Activated naive CD8-positive, alpha-beta T cell (primary cell): ENCODE measurements at regions not wholly inside any gene's neighbourhood (a gene's known extent, or its start where the extent isn't known, plus 50 kb on each side); places are given as distances from the start of the nearest gene placed in this dataset.

ENCODE experiments used
- H3K27ac Mint-ChIP-seq: one replicate; pipeline ENCODE4 v1.8.0; 2021; ENCODE audit warnings: mixed read lengths
- H3K27me3 Mint-ChIP-seq: one replicate; pipeline ENCODE4 v1.8.0; 2021; ENCODE audit warnings: mixed read lengths
- H3K36me3 Mint-ChIP-seq: one replicate; pipeline ENCODE4 v1.8.0; 2021; ENCODE audit warnings: mixed read lengths
- H3K4me1 Mint-ChIP-seq: one replicate; pipeline ENCODE4 v1.8.0; 2021; ENCODE audit warnings: low read depth, mixed read lengths
- H3K4me3 Mint-ChIP-seq: one replicate; pipeline ENCODE4 v1.8.0; 2021; ENCODE audit warnings: mild to moderate bottlenecking, mixed read lengths
- H3K9me3 Mint-ChIP-seq: one replicate; pipeline ENCODE4 v1.8.0; 2021; ENCODE audit warnings: low read depth, mixed read lengths

DNA sequence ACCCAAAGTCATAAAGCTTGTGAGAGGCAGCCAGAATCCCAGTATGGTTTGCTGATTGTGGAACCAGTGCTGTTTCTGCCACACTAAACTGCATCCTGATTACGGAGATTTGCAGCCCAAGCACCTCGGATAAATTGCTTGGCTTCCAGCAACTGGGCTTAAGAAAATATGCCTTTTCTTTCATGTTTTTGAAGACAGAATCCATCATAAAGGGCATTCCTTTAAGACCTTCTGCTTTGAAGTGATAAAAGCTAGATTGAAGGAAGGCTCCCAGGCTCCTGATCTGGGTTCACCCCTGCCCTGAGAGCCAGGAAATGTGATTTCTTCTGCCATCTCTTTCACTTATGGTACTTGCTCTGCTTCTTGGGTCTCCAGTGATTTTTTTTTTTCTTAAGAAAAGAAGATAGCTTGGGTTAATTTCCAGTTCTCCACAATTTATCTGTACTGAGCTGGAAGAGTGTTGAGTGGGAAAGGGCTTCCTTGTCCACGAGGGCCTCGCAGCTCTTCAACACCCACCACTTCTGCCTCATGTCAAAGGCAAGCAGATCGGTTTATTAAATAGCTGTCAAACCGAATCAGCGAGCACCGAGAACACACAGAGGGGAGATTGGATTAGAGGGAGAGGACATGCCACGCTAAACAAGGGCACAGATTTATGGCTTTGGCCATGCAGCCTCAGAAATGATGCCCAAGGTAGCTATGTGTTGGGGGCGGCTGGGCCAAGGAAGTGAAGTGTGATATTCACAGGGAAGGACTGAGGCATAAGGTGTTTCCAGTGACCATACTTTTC is 94.9 kb upstream of the TBX20 start:
- Mint-ChIP-seq H3K36me3 (no peaks in the 10 kb centered on the region), H3K4me3 (no peak overlapping the region), H3K9me3 (no peaks in the 10 kb centered on the region), H3K27ac (no peak overlapping the region), H3K27me3 (peaks cover 9% of the 10 kb centered on the region), H3K4me1 (no peaks in the 10 kb centered on the region)

DNA sequence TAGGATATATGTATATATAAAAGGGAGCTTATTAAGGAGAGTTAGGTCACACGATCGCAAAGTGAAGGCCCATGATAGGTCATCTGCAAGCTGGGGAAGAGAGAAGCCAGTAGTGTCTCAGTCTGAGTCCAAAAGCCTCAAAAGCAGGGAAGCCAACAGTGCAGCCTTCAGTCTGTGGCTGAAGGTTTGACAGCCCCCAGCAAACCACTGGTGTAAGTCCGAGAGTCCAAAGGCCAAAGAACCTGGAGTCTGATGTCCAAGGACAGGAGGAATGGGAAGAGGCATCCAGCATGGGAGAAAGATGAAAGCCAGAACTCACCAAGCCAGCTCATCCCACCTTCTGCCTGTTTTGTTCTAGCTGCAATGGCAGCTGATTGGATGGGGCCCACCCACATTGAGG is 88.9 kb upstream of the TBX20 start:
- Mint-ChIP-seq H3K9me3 (no peaks in the 10 kb centered on the region), H3K36me3 (no peaks in the 10 kb centered on the region), H3K27me3 (peaks cover 6% of the 10 kb centered on the region), H3K4me1 (no peaks in the 10 kb centered on the region), H3K4me3 (no peak overlapping the region), H3K27ac (no peak overlapping the region)

DNA sequence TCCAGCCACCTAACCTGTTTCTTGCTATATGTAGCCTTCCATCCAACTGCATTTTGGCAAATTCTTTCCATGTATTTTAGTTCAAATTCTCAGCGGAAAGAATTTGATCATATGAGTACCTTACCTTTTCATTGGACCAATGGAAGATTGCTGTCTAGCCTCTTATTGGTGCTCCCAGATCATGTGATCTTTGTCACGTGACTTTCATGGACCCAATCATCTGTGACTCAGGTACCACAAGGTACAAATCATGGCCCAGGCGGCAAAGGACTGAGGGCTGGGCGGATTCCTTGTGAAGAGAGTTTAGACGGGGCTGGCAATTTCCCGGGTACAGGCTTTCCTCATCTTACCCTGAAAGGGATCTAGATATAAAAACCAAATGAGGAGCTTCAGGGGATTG is 85.9 kb upstream of the TBX20 start:
- Mint-ChIP-seq H3K4me3 (no peak overlapping the region), H3K27me3 (peaks cover 10% of the 10 kb centered on the region), H3K27ac (no peak overlapping the region), H3K4me1 (no peaks in the 10 kb centered on the region), H3K9me3 (no peaks in the 10 kb centered on the region), H3K36me3 (no peaks in the 10 kb centered on the region)

DNA sequence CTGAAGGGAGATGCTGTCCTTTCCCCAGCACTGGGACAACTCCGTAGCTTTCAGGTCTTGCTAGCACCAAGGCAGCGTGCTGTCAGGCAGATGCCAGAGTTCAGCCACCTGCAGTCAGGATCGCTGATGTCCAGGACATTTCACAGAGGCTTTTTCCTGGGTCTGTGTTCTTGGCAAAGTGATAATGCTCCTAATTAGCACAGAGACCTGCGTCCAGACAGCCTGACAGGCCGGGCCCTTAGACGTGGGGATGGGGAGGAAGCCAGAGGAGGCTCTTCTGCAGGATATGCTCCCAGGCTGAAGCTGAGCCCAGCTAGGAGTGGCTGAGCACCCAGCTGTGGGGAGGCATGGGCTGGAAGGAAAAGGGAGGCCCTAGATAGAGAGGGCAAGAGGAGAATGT is 82.5 kb upstream of the TBX20 start:
- no peaks in the 10 kb centered on the region for H3K36me3 Mint-ChIP-seq
- peaks cover 10% of the 10 kb centered on the region for H3K27me3 Mint-ChIP-seq
- no peak overlapping the region for H3K27ac Mint-ChIP-seq
- H3K4me3 Mint-ChIP-seq = no peak overlapping the region
- H3K9me3 Mint-ChIP-seq = no peaks in the 10 kb centered on the region
- no peaks in the 10 kb centered on the region for H3K4me1 Mint-ChIP-seq

DNA sequence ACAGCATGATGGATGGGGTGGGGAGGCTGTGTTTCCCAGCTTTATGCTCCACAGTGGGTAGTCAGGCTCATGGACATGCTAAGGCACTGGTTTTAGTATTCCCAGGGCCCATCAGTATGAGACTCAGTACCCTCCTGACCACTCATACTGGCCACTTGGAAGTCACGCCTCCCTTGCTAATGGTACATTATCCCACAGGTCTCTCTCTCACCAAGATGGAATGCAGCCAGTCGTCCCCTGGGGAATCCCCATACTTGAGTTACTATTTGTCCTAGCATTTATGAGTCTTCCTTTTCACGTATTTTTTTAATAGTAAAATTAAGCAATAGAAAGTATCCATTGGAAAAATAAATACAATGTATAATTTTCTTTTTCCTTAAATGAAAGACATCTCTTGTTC is 80.6 kb upstream of the TBX20 start:
- no peaks in the 10 kb centered on the region for H3K9me3 Mint-ChIP-seq
- no peak overlapping the region for H3K27ac Mint-ChIP-seq
- peaks cover 14% of the 10 kb centered on the region for H3K27me3 Mint-ChIP-seq
- no peaks in the 10 kb centered on the region for H3K4me1 Mint-ChIP-seq
- H3K36me3 Mint-ChIP-seq = no peaks in the 10 kb centered on the region
- H3K4me3 Mint-ChIP-seq = no peak overlapping the region

DNA sequence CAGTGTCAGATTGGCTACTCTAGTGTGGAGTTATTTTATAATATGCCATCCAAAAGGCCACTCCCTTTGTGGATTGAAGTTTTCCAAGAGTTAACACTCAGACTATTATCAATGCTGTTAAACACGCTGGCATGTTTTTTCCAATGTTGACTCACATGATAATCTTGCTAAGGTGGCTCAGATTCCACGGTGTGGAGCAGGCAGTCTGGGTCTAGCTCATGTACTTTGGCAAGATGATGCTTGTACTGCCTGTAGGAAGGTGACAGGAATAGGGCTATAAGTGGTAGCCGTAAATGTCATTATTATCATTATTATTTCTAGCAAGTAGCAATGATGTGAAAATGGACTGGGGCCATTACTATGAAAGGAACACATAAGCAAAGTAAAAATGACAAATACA is 79.4 kb upstream of the TBX20 start:
- Mint-ChIP-seq H3K9me3 (no peaks in the 10 kb centered on the region), H3K36me3 (no peaks in the 10 kb centered on the region), H3K4me1 (no peaks in the 10 kb centered on the region), H3K4me3 (no peak overlapping the region), H3K27me3 (peaks cover 10% of the 10 kb centered on the region), H3K27ac (no peak overlapping the region)

DNA sequence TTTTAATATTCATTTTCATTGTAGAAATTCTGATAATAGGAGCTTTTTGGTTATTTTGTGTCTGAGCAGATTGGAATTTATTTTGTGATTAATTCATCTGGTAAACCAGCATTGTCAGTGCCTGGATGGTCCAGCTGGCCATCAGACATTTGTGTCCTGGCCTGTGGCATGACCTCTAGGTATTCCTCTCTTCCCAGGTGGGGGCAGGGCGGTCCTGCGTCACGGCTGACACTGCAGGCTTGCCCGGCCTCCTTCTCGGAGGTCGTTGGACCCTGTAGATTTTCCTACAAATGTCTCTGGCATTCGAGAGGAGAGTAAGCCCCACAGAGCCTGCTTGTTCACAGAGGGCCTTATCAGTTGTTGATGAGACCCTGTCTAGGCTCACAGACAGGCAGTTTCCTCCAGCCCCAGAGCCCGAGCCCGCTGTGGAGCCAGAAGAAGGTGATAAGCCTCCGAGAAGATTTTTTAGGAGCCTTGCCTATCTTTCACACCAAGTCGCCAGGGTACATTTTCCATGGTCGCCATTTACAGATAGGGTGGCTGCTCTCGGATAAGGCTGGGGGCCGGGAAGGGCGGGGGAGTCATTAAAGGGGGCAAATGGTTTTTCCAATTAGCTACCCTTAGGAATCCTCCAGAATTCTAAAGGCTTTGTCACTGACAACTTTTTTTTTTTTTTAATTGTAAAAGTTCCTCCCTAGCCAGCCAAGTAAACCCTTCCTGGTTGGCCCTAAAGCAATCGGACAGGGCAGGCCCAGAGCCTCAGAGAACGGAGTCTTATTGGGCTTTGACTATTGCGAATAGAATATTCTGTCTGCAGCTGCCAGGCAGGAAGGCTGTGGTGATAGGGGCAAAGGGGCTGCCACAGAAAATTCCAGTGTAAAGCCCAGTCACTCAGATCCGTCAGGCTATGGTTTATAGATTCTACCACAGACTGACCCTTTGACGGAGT is 78.1 kb upstream of the TBX20 start:
- H3K4me1 Mint-ChIP-seq = no peaks in the 10 kb centered on the region
- no peak overlapping the region for H3K27ac Mint-ChIP-seq

DNA sequence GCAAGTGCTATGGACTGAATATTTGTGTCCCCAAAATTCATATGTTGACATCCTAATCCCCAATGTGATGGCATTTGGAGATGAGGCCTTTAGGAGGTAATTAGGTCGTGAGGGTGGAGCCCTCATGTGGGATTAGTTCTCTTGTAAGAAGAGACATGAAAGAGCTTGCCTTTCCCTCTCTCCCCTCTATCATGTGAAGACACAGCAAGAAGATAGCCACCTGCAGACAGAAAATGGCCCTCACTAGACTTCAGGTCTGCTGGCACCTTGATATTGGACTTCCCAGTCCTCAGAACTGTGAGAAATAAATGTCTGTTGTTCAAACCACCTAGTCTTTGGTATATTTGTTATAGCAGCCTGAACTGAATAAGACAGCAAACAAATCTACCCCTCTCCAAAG is 75.1 kb upstream of the TBX20 start:
- peaks cover 6% of the 10 kb centered on the region for H3K9me3 Mint-ChIP-seq
- no peaks in the 10 kb centered on the region for H3K4me1 Mint-ChIP-seq
- no peak overlapping the region for H3K27ac Mint-ChIP-seq
- H3K4me3 Mint-ChIP-seq = no peak overlapping the region
- H3K27me3 Mint-ChIP-seq = peaks cover 10% of the 10 kb centered on the region
- H3K36me3 Mint-ChIP-seq = no peaks in the 10 kb centered on the region

More for the DNA sequence above, 78.1 kb upstream of the TBX20 start:
- Mint-ChIP-seq H3K4me3 (no peak overlapping the region), H3K9me3 (no peaks in the 10 kb centered on the region), H3K36me3 (no peaks in the 10 kb centered on the region), H3K27me3 (peaks cover 8% of the 10 kb centered on the region)

DNA sequence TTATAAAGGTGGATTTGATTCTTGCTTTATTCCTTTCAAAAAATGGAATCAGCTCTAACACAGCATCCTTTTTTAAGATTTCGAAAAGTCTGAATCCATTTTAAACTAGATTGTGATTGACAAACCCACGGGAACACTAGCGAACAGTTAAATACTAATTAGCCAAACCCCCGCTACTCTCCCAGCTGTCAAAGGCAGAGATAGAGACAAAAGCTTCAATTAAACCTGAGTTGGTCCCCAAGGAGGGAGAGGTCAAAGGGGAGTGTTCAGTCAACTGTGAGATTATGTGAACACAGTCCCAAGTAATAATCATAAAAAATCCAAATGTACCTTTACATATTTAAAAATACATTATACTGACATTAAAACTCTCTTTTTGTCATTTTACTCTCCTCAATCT is 65.7 kb upstream of the TBX20 start:
- Mint-ChIP-seq H3K27ac (no peak overlapping the region), H3K27me3 (peaks cover 13% of the 10 kb centered on the region), H3K4me1 (no peaks in the 10 kb centered on the region), H3K9me3 (peaks cover under 1% of the 10 kb centered on the region), H3K4me3 (no peak overlapping the region), H3K36me3 (no peaks in the 10 kb centered on the region)

DNA sequence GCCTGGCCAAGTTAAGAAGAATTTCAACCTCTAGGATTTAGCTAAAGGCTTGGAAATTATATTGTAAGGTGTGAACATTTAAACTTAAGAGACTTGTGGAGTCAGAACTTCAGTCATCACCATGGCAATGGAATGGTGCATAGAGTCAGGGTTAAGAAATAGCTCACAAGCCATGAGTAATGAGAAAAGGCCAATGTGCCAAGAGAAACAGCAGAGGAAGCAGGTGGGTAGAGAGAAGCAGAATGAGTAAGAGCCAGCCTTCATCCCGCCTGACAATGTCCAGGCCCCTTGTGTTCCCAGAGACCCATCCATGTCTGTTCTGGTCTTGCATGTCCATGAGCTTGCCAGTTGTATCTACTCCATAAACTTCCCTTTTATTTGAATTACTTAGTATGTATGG is 62.6 kb upstream of the TBX20 start:
- Mint-ChIP-seq H3K27me3 (peaks cover 11% of the 10 kb centered on the region), H3K27ac (no peak overlapping the region), H3K36me3 (no peaks in the 10 kb centered on the region), H3K4me3 (no peak overlapping the region), H3K4me1 (no peaks in the 10 kb centered on the region), H3K9me3 (no peaks in the 10 kb centered on the region)

DNA sequence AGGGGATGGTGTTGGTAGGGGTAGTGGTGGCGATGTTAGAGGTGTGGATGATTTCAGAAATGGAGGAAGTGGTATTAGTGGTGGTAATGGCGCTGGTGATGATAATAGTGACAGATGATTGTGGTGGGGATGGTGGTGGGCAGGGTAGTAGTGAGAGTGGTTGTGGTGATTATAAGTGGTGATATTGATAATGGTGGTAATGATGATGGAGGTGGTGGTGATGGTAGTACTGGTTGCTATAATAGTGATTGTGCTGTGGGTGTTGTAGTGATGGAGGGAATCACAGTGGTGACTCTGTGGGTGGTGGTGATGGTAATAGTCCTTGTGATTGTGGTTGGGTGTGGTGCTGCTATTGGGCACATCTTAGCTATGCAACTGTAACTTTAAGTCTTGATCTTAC is 61.6 kb upstream of the TBX20 start:
- no peaks in the 10 kb centered on the region for H3K36me3 Mint-ChIP-seq
- H3K4me1 Mint-ChIP-seq = no peaks in the 10 kb centered on the region
- H3K9me3 Mint-ChIP-seq = no peaks in the 10 kb centered on the region
- no peak overlapping the region for H3K27ac Mint-ChIP-seq
- no peak overlapping the region for H3K4me3 Mint-ChIP-seq
- H3K27me3 Mint-ChIP-seq = peaks cover 7% of the 10 kb centered on the region

DNA sequence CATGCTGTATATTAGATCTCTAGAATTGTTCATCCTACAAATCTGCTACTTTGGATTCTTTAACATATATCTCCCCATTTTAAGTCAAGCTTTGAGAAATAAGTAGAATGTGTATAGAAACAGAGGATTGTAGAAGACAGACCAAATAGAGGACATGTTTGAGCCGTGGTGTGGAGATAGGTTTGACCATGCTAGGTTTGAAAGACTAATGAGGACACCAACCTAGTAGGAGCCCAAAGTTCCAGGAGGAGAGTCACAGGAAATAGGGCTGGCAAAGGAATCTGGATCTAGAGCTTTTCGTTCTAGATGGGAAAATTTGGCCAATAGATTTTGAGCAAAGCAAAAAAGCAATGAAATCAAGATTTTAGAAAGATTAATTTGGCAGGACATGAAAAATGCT is 60.5 kb upstream of the TBX20 start:
- no peak overlapping the region for H3K4me3 Mint-ChIP-seq
- H3K27ac Mint-ChIP-seq = no peak overlapping the region
- peaks cover 8% of the 10 kb centered on the region for H3K27me3 Mint-ChIP-seq
- no peaks in the 10 kb centered on the region for H3K9me3 Mint-ChIP-seq
- no peaks in the 10 kb centered on the region for H3K4me1 Mint-ChIP-seq
- H3K36me3 Mint-ChIP-seq = no peaks in the 10 kb centered on the region

DNA sequence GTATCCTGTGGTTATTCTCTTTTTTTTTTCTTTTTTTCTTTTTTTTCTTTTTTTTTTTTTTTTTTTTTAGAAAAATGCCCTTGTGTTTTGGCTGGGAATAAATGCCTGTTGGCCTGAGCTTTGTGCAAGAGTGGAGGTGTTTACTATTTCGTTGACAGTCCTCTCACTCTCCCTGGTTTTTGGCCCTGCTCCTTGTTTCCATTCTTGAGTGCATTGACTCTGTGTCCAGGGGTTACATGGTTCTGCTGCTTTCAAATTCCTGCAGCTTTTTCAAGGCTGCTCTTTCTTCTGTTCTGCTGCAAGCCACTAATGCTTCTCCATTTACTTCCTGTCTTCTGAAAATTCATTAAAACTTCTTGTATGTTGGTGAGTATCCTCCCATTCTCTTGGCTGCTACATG is 59.7 kb upstream of the TBX20 start:
- Mint-ChIP-seq H3K4me1 (no peaks in the 10 kb centered on the region), H3K27ac (no peak overlapping the region), H3K9me3 (no peaks in the 10 kb centered on the region), H3K27me3 (peaks cover 8% of the 10 kb centered on the region), H3K4me3 (no peak overlapping the region), H3K36me3 (no peaks in the 10 kb centered on the region)
